PC-9 (cell line): ENCODE measurements at regions not wholly inside any gene's neighbourhood (a gene's known extent, or its start where the extent isn't known, plus 50 kb on each side); places are given as distances from the start of the nearest gene placed in this dataset.

Experiments used
- BruUV-seq: library from RNA; stranded (reverse); fragments of 400-500 nt; replicated peaks from 2 replicates; lab custom pipeline; 2021; lab: Mats Ljungman, UMichigan
- CTCF ChIA-PET: fragments of 300-600 bp; sonication (Branson Sonifier 250); formaldehyde crosslinking; loops from one replicate; lab custom pipeline; 2022; ENCODE audit warnings: antibody characterized with exemption; lab: Charles Lee
- POLR2A ChIA-PET: fragments of 300-600 bp; sonication (Branson Sonifier 250); formaldehyde crosslinking; loops from one replicate; lab custom pipeline; 2022; ENCODE audit warnings: antibody characterized with exemption; ENCODE audit not compliant: unreplicated experiment; lab: Charles Lee
- DNase-seq, 2 experiments: peaks; one replicate each; pipeline versions ENCODE4 v3.0.0 to v3.0.0-alpha.2; 2015 to 2022; ENCODE audit warnings: mixed read lengths in 1 of 2
- H2AFZ ChIP-seq: fragments of 200-600 bp; sonication (generic); 2 replicates; pipeline ENCODE4 v1.8.1; 2017; ENCODE audit warnings: antibody characterized with exemption
- H3F3A ChIP-seq: fragments of 200-600 bp; sonication (generic); 2 replicates; pipeline ENCODE4 v1.8.1; 2017; ENCODE audit warnings: antibody characterized with exemption, mild to moderate bottlenecking, low read depth; ENCODE audit not compliant: insufficient read depth
- H3K27ac ChIP-seq: fragments of 200-600 bp; sonication (generic); 2 replicates; pipeline ENCODE4 v1.6.1; 2016; ENCODE audit warnings: mixed run types
- H3K27me3 ChIP-seq: fragments of 200-600 bp; sonication (generic); 2 replicates; pipeline ENCODE4 v1.6.1; 2016; ENCODE audit warnings: low read depth, mixed run types; ENCODE audit not compliant: insufficient read depth
- H3K36me3 ChIP-seq: fragments of 200-600 bp; sonication (generic); 2 replicates; pipeline ENCODE4 v1.6.1; 2016; ENCODE audit warnings: low read depth, mixed run types
- H3K4me1 ChIP-seq: fragments of 200-600 bp; sonication (generic); replicated peaks from 2 replicates; pipeline ENCODE4 v1.6.1; 2016; ENCODE audit warnings: mixed run types; ENCODE audit not compliant: insufficient read depth
- H3K4me2 ChIP-seq: fragments of 200-600 bp; sonication (generic); 2 replicates; pipeline ENCODE4 v1.6.1; 2017; ENCODE audit warnings: mixed run types
- H3K4me3 ChIP-seq: fragments of 200-600 bp; sonication (generic); 2 replicates; pipeline ENCODE4 v1.6.1; 2016; ENCODE audit warnings: mixed run types
- H3K79me2 ChIP-seq: fragments of 200-600 bp; sonication (generic); 2 replicates; pipeline ENCODE4 v1.6.1; 2017; ENCODE audit warnings: low read depth, mixed run types
- H3K9me2 ChIP-seq: fragments of 200-600 bp; sonication (generic); 2 replicates; pipeline ENCODE4 v1.8.1; 2017; ENCODE audit warnings: mild to moderate bottlenecking; ENCODE audit not compliant: insufficient read depth
- H3K9me3 ChIP-seq: fragments of 200-600 bp; sonication (generic); 2 replicates; pipeline ENCODE4 v1.8.1; 2016; ENCODE audit warnings: low read depth; ENCODE audit not compliant: insufficient read depth
- H4K20me1 ChIP-seq: fragments of 200-600 bp; sonication (generic); 2 replicates; pipeline ENCODE4 v1.8.1; 2017; ENCODE audit not compliant: insufficient read depth
- CTCF ChIP-seq: fragments of 200-600 bp; sonication (generic); conservative IDR thresholded peaks from 2 replicates; pipeline ENCODE4 v1.6.1; 2017; ENCODE audit warnings: mixed run types, antibody characterized with exemption, mild to moderate bottlenecking, moderate library complexity
- EZH2 ChIP-seq: fragments of 200-600 bp; sonication (generic); IDR thresholded peaks from 2 replicates; pipeline ENCODE4 v1.8.0; 2017; ENCODE audit warnings: antibody characterized with exemption, low read depth
- intact Hi-C: fragments of 100-400 bp; cut with micrococcal nuclease; formaldehyde crosslinking; loops from one replicate; pipeline ENCODE4 v1.10.0; 2022; ENCODE audit not compliant: unreplicated experiment

GRCh38 chr4:152070854-152071253, 310.0 kb upstream of the GATB start:
- Histone ChIP-seq H3K9me2 (no peaks in the 10 kb centered on the region), H3K9me3 (no peaks in the 10 kb centered on the region), H3K27ac (no peak overlapping the region), H4K20me1 (no peaks in the 10 kb centered on the region), H3K4me1 (no peaks in the 10 kb centered on the region), H3F3A (no peaks in the 10 kb centered on the region), H2AFZ (no peak overlapping the region), H3K4me3 (no peak overlapping the region), H3K36me3 (no peaks in the 10 kb centered on the region), H3K27me3 (no peaks in the 10 kb centered on the region), H3K79me2 (no peaks in the 10 kb centered on the region), H3K4me2 (no peak overlapping the region)
- TF ChIP-seq CTCF (no peak), EZH2 (no peak)
- ChIA-PET CTCF (no interaction called here), POLR2A (no interaction called here)
- no TSS peak for BruUV-seq
- no peak for DNase-seq
- intact Hi-C loops, result no loop called here

- TF ChIP-seq EZH2 (no peak), CTCF (no peak)
- Histone ChIP-seq H3K36me3 (no peaks in the 10 kb centered on the region), H3K9me3 (no peaks in the 10 kb centered on the region), H3K4me1 (0 out of 2 replicates have a peak, but pooled peaks cover 5% of the 10 kb centered on the region), H4K20me1 (no peaks in the 10 kb centered on the region), H3K27me3 (no peaks in the 10 kb centered on the region), H3K9me2 (no peaks in the 10 kb centered on the region), H3K4me3 (no peak overlapping the region), H3K79me2 (no peaks in the 10 kb centered on the region), H3F3A (no peaks in the 10 kb centered on the region), H2AFZ (no peak overlapping the region), H3K4me2 (no peak overlapping the region), H3K27ac (no peak overlapping the region)
- POLR2A ChIA-PET, result no interaction called here
- no TSS peak for BruUV-seq
- CTCF ChIA-PET, result no interaction called here
- no peak for DNase-seq
- intact Hi-C loops, result no loop called here
These were observed 308.1 kb upstream of the GATB start for GRCh38 chr4:152068866-152069265.

GRCh38 chr4:152065545-152065944, 304.7 kb upstream of the GATB start:
- CTCF ChIA-PET, result no interaction called here
- Histone ChIP-seq H3K79me2 (no peaks in the 10 kb centered on the region), H3K4me2 (no peak overlapping the region), H3K36me3 (no peaks in the 10 kb centered on the region), H3F3A (no peaks in the 10 kb centered on the region), H3K27me3 (no peaks in the 10 kb centered on the region), H3K4me1 (0 out of 2 replicates have a peak, but pooled peaks cover 5% of the 10 kb centered on the region), H3K9me2 (no peaks in the 10 kb centered on the region), H4K20me1 (no peaks in the 10 kb centered on the region), H3K9me3 (no peaks in the 10 kb centered on the region), H2AFZ (no peak overlapping the region), H3K27ac (no peak overlapping the region), H3K4me3 (no peak overlapping the region)
- DNase-seq, result no peak
- BruUV-seq, result no TSS peak
- POLR2A ChIA-PET, result no interaction called here
- intact Hi-C loops, result no loop called here
- TF ChIP-seq CTCF (no peak), EZH2 (no peak)
